HG03378 (cell line): ENCODE measurements at regions not wholly inside any gene's neighbourhood (a gene's known extent, or its start where the extent isn't known, plus 50 kb on each side); places are given as distances from the start of the nearest gene placed in this dataset.

ENCODE experiments used
- ATAC-seq: cut with Tn5 transposase; IDR thresholded peaks from one replicate; pipeline ENCODE4 v1.9.1; 2021; ENCODE audit warnings: mild to moderate bottlenecking, moderate library complexity; ENCODE audit not compliant: unreplicated experiment

- no peak for ATAC-seq
These were observed 448.3 kb upstream of the SLIT2 start for GRCh38 chr4:19803406-19803805.

- ATAC-seq = no peak
These were observed 457.9 kb upstream of the SLIT2 start for GRCh38 chr4:19793831-19794230.

DNA sequence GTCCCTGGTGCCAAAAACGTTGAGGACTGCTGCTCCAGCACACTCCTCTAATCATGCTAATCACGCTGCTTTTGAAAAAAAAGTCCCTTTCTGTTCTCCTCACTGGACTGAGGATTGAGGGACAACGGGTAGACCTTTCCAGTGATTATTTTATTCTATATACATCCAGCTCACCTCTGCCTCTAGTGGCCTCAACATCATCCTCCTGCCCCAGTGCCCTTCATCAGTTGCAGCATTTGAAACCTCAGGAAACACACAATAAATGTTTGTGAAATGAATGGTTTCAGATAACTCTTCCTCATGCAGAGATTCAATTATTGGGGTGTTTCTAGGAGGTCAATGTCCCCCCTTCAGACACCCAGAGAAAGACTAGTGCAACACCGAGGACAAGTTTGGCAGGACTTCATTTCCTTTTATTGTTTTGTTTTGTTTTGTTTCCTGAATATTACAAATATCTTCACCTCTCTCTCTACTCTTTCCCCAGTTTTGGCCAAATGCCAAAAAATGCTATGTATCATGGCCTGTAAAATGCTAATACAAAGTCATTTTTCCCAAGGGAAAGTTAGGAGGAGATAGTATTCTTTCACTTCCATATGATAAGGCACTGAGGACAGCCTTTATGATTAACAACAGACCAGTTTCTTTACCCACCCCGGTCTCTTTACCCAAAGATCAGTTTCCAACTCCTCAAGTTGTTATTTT, 460.1 kb upstream of the SLIT2 start:
- no peak for ATAC-seq

DNA sequence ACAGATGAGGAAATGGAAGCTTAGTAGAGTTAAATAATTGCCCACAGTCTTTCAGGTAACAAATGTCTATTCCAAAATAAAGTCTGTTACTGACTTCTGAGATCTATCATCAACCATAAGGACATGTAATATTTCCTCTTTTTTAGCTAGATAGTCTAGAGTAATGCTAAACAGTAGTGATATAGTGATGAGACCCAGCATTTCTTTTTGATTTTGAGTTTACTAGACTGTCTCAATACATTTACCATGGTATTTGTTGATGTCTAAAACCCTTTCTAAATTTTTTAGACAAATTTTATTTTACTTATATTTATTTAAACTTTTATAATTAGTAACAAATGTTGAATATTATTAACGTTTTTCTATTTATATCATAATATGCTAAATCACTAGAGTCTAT, 465.1 kb upstream of the SLIT2 start:
- ATAC-seq = no peak

- no peak for ATAC-seq
These were observed 468.0 kb upstream of the SLIT2 start for GRCh38 chr4:19783667-19784223.

- ATAC-seq = no peak
These were observed 470.8 kb upstream of the SLIT2 start for GRCh38 chr4:19780871-19781270.

- no peak for ATAC-seq
These were observed 474.8 kb upstream of the SLIT2 start for GRCh38 chr4:19776929-19777328.

- no peak for ATAC-seq
These were observed 475.7 kb upstream of the SLIT2 start for GRCh38 chr4:19776021-19776459.

DNA sequence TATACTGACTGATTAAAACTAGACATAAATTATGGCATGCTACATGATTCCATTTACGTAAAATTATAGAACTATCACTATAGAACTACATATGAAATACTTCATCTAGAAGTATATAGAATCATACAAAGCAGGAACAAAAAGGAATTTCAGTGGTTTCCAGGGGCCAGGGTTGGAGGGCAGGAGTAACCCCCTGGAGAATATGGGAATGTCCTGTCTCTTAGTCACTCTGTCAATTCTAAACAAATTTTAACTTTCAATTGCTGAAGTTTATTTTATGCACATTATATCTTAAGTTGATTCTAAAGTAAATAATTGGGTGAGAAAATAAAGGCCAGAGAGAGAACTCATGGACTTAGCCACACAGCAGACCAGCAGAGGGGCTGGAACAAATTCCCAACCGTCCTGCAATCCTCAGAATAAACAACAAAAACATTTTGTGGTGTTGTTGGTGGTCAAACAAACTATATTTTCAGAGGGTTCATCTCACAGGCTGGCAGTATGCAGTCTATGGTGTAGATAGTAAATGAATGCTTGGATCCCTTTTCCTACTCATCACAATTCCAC, 476.9 kb upstream of the SLIT2 start:
- ATAC-seq = no peak

DNA sequence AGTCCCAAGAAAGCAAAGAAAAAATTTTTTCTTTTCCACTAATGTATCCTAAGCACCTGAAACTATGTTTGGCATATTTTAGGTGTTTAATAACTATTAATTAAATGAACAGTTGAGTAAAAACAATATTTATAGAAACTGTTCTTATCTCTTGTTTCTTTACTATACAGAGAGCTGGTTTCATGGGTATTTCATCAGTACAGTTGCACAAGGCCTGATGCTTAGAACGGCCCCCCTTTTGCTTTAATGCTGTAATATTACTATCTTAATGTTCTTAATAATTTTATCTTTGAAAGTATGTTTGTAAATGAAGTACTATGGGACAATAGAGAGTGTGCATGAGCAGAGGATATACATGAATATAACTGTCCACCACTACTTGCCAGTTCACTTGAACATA, 479.1 kb upstream of the SLIT2 start:
- ATAC-seq = no peak

- ATAC-seq = no peak
These were observed 495.0 kb upstream of the SLIT2 start for GRCh38 chr4:19756661-19757060.

DNA sequence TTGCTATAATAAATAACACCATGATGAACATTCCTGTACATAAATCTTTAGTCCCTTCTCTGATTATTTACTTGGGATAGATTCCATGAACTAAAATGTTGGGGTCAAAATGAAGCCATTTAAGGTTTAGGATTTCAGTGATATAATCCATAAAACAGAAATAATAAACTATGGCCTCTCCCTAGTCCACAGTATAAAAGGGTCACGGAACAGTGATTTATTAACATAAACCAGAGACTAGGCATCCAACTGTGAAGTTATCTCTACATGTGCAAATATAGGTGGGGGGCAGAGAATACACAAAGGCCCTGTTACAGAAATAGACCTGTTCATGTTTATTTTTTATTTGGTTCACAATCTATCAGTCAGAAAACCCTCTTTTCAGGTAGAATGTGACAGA, 499.1 kb upstream of the SLIT2 start:
- no peak for ATAC-seq

GRCh38 chr4:19748519-19749479, 502.9 kb upstream of the SLIT2 start:
- no peak for ATAC-seq

DNA sequence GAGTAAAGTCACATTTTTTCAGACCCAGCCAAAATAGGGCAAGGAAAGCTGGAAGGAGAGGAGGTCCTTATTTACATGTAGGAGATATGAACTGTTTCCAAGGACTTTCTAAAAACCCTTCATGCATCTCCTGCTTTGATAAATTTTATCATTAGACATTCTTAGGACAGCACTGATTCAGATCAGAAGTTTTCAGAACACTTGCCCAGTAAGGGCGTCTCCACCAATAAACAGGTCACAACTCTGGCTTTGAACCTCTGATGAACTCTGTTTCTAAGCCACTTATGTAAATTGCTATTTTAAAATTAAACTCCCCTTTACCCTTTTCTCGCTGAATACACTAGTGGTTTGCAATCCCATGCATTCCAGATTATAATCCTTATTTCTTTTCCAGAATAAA, 505.3 kb upstream of the SLIT2 start:
- ATAC-seq = no peak

DNA sequence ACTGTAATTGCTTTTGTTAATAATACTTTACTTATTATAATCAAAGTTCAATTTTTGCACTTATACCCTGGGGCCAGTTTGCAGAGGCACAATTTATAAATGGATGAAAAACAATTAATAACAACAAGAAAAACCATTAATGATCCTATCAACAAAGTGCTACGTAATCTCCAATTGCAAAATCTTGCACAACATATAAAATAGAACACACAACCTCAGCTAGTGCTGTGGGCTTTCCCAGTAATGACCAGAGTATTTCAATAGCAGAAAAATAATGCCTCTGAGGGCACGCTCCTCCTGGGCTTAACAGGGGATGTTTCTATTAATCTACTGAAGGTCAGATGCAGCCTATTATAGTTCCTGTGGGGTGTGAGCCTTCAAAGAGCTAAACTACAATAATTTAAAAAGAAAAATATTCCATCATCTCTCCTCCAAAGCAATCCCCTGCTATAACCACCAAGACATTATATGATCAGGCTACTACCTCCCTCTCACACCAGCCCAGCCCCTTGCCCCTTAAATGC, 508.5 kb upstream of the SLIT2 start:
- ATAC-seq = no peak

GRCh38 chr4:19739101-19739651, 512.5 kb upstream of the SLIT2 start:
- ATAC-seq = no peak

DNA sequence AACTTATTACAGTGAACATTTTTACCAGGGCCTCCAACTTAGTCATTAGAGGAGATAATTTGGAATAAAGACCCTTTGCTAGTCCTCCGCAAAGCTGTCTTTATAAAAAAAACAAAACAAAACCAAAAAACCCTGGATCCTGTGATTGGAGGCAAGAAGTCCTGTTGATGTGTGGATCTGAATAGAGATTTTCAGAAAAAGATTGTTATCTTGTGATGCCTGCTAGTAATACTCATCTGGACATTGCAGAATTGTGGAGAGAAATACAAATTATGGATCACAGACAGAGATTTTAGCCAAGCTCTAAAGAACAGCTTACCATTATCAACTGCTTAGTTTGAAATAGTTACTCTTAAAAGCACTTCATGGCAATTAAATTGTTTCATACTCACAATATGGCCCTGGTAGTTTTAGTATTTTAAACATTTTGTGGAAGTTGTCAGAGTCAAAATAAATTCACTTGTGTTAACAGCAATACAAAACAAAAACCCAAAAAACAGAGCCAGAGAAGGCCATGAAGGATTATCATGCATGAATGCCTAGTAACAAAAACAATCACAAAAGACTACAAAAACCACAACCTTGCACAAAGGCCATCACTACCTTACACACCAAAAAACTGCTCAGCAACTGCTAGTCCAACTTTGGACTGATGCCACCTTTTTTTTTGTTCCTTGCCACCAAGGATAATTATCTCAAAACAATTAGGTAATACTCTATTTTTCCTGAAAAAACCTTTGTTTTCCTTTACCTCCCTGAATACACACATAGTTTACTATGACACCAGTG, 514.5 kb upstream of the SLIT2 start:
- no peak for ATAC-seq

DNA sequence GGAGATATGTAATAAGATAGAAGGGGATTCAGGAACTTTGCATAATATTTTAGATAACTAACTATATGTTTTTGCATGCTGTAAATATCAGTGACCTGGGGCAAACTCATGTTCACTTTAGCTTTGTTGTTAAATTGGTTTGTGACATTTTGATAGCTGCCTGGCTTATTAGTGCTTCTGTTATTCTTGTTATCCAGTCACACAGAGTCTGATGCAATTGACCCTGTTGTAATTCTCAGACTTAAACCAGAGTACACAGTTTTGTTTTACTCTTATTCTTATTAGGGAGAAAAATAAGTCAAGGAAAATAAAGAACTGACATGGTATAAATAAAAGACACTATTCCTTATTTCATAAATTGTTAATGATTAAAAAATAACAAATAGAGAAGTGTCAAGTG, 516.7 kb upstream of the SLIT2 start:
- no peak for ATAC-seq

DNA sequence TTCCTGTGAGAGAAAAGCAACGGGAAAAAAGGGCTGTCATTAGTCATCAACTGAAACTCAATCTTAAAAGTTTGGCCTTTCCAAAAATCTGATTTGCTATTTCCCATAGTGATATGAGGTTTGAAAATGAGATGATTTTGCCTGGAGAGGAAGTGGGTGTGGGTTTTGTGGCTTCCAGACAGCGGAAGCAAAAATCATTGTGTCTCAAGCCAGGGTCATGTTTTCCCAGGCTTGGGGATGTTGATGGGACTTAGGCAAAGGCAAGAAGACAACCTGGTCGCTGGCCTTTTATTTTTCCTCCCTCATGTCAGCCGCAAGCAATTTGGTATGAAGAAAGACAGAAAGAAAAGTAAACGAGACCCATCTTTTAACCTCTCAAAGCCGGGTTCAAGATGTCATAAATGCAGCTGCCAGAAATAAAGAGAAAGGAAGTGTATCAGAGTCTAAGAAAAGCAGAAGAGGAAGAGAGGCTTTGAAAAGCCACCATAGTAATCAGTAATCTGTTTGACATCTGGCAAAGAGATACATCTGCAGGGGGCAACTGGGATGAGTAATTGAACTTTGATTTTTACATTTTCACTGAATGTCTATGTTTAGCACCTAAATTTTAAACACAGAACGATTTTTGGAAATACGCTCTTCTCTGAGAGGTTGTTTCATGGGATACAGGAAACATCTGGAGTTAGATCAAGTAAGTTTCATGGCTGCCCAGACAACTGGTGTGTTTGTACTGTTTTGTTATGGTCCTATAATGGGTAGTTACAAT, 521.6 kb upstream of the SLIT2 start:
- ATAC-seq = peak; percentile 42
